Glutamatergic neuron (in vitro differentiated cells): ENCODE measurements at regions not wholly inside any gene's neighbourhood (a gene's known extent, or its start where the extent isn't known, plus 50 kb on each side); places are given as distances from the start of the nearest gene placed in this dataset.
A peak's percentile ranks its signal among the peaks of the same experiment; 100 is the strongest.
"Not testable (repeated sequence)": the region's sequence is repeated elsewhere in the genome, so short reads cannot be mapped to it uniquely, and the experiment has no call there.

ENCODE experiments used
- DNase-seq: peaks from one replicate; pipeline ENCODE4 v3.0.0; 2022
- H3K27ac Mint-ChIP-seq: one replicate; pipeline ENCODE4 v1.8.0; 2020; ENCODE audit warnings: mild to moderate bottlenecking, mixed read lengths, inconsistent platforms; ENCODE audit not compliant: unreplicated experiment
- H3K27me3 Mint-ChIP-seq: one replicate; pipeline ENCODE4 v1.8.0; 2020; ENCODE audit warnings: mild to moderate bottlenecking, moderate library complexity, mixed read lengths, inconsistent platforms; ENCODE audit not compliant: unreplicated experiment
- H3K36me3 Mint-ChIP-seq: one replicate; pipeline ENCODE4 v1.8.0; 2020; ENCODE audit warnings: mild to moderate bottlenecking, mixed read lengths, inconsistent platforms; ENCODE audit not compliant: unreplicated experiment
- H3K4me1 Mint-ChIP-seq: one replicate; pipeline ENCODE4 v1.8.0; 2020; ENCODE audit warnings: mild to moderate bottlenecking, low read depth, mixed read lengths, inconsistent platforms; ENCODE audit not compliant: unreplicated experiment
- H3K4me3 Mint-ChIP-seq: one replicate; pipeline ENCODE4 v1.8.0; 2020; ENCODE audit warnings: mild to moderate bottlenecking, mixed read lengths, inconsistent platforms; ENCODE audit not compliant: unreplicated experiment
- H3K9me3 Mint-ChIP-seq: one replicate; pipeline ENCODE4 v1.8.0; 2020; ENCODE audit warnings: mild to moderate bottlenecking, moderate library complexity, mixed read lengths, inconsistent platforms; ENCODE audit not compliant: unreplicated experiment
- TF ChIP-seq, protein P1 (sequence below): fragments of 200-600 bp; sonication (generic); IDR thresholded peaks from one replicate; pipeline ENCODE4 v1.5.0; 2021; ENCODE audit not compliant: partially characterized antibody, unreplicated experiment

DNA sequence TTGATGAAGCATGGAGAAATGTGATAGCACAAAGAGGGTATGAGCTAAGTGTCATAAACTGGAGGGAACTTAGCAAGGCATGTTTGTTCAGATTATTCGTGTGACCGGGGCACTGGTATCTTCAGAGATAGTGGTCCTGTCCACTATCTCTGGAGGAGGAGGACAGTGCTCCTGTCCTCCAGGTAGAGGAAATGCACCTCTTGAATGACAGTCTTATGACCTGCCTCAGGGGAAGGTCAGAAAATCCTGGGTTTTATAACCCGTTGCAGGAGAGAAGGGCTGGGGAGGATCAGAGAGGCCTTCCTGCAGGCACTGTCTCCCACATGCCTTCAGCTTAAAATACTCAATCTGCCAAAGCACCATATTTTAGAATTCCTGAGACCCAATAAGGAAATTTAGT is 213.5 kb upstream of the UBL3 start:
- TF ChIP-seq, protein P1, sequence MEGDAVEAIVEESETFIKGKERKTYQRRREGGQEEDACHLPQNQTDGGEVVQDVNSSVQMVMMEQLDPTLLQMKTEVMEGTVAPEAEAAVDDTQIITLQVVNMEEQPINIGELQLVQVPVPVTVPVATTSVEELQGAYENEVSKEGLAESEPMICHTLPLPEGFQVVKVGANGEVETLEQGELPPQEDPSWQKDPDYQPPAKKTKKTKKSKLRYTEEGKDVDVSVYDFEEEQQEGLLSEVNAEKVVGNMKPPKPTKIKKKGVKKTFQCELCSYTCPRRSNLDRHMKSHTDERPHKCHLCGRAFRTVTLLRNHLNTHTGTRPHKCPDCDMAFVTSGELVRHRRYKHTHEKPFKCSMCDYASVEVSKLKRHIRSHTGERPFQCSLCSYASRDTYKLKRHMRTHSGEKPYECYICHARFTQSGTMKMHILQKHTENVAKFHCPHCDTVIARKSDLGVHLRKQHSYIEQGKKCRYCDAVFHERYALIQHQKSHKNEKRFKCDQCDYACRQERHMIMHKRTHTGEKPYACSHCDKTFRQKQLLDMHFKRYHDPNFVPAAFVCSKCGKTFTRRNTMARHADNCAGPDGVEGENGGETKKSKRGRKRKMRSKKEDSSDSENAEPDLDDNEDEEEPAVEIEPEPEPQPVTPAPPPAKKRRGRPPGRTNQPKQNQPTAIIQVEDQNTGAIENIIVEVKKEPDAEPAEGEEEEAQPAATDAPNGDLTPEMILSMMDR = no peak
- no peaks in the 10 kb centered on the region for H3K27me3 Mint-ChIP-seq
- H3K36me3 Mint-ChIP-seq = peaks cover 4% of the 10 kb centered on the region
- H3K4me1 Mint-ChIP-seq = no peaks in the 10 kb centered on the region
- H3K27ac Mint-ChIP-seq = no peak overlapping the region
- no peak for DNase-seq
- no peak overlapping the region for H3K4me3 Mint-ChIP-seq
- H3K9me3 Mint-ChIP-seq = peaks cover 2% of the 10 kb centered on the region

DNA sequence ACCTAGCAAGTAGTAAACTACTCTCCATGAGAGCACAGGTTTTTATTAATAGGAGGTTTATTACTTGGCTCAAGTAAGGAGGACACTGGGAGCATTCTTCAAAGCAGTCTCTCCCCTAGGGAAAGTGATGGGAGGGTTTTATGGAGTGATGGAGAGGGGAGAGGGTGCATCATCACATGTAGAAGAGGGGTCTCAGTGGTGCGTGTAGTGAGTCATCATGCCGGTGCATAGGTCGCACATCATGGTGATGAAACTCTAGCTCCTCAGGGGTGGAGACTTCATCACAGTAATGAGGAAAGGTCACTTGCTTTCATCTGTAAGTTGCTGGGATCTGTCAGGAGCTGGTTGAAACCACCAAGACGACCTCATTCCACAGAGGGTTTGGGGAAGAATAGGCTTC is 210.8 kb upstream of the UBL3 start:
- H3K9me3 Mint-ChIP-seq = no peaks in the 10 kb centered on the region
- H3K36me3 Mint-ChIP-seq = peaks cover 4% of the 10 kb centered on the region
- no peak overlapping the region for H3K27ac Mint-ChIP-seq
- H3K27me3 Mint-ChIP-seq = no peaks in the 10 kb centered on the region
- DNase-seq = no peak
- H3K4me3 Mint-ChIP-seq = no peak overlapping the region
- TF ChIP-seq, protein P1 = no peak
- H3K4me1 Mint-ChIP-seq = no peaks in the 10 kb centered on the region

DNA sequence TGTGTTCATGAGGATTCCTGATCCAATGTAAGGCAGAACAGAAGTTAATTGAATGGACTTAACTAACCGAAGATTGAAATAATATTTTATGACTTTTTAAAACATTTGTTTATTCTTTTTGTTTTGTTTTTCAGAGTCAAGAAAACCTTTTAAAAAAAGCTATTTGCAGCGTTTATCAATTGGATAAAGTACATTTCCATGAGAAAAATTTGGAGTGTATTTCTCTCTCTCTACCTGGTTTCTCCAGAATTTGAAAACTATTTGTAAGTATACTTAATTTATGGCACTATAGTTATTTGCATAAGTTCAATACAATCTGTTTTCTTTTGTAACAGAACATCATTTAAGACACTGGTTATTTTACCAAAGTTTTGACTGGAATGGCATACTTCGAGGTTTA is 208.0 kb upstream of the UBL3 start:
- Mint-ChIP-seq H3K27ac (no peak overlapping the region), H3K27me3 (no peaks in the 10 kb centered on the region), H3K9me3 (no peaks in the 10 kb centered on the region), H3K36me3 (peaks cover 4% of the 10 kb centered on the region), H3K4me1 (peaks cover 2% of the 10 kb centered on the region), H3K4me3 (no peak overlapping the region)
- TF ChIP-seq, protein P1 = no peak
- DNase-seq = no peak

DNA sequence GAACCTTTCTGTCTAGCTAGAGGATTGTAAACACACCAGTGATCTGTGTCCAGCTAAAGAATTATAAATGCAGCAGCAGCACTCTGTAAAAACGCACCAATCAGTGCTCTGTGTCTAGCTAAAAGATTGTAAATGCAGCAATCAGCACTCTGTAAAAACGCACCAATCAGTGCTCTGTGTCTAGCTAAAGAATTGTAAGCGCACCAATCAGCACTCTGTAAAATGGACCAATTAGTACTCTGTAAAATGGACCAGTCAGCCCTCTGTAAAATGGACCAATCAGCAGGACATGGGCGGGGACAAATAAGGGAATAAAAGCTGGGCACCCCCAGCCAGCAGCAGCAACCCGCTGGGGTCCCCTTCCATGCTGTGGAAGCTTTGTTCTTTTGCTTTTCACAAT is 204.1 kb upstream of the UBL3 start:
- H3K36me3 Mint-ChIP-seq, H3K9me3 Mint-ChIP-seq, H3K27me3 Mint-ChIP-seq, DNase-seq, H3K27ac Mint-ChIP-seq, H3K4me3 Mint-ChIP-seq: not testable (repeated sequence)
- peaks cover 10% of the 10 kb centered on the region for H3K4me1 Mint-ChIP-seq

DNA sequence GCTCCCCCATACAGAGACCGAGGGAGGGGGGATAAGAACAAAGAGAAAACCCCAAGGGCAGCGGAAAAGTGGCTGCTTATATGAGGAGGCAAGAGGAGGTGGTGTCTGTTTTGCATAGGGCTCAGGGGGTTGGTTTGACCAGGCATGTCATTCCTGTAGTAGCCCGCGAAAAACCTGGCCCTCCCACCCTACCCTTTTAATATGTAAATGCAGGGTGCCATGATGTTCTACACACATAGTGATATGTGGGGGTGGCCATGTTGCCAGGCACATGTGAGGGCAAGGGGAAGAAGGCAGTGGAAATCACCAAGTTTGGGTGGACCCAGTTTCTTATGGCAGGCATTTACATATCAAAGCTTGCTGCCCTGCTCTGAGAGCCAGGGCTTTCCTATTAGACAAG is 203.5 kb upstream of the UBL3 start:
- no peaks in the 10 kb centered on the region for H3K36me3 Mint-ChIP-seq
- no peak overlapping the region for H3K27ac Mint-ChIP-seq
- H3K4me3 Mint-ChIP-seq = no peak overlapping the region
- peaks cover 10% of the 10 kb centered on the region for H3K4me1 Mint-ChIP-seq
- H3K27me3 Mint-ChIP-seq = no peaks in the 10 kb centered on the region
- DNase-seq = no peak
- no peaks in the 10 kb centered on the region for H3K9me3 Mint-ChIP-seq
- TF ChIP-seq, protein P1 = no peak

DNA sequence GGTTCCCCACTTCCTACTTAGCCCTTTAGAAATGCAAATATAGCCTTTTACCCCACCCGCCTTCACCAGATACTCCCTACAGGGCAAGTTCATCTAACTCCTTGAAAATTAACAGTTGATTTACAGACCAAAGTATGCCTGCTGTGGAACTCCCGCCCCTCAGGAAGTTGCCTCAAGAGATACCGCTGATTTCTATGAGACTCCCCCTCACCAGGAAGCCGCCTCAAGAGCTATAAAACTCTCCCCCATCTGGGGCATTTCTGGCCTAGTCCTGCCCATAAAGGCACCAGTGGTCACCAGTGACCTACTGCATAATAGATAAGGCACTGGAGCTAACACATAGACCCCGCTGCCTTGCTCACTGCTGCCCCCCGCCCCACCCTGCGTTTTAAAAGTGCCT is 201.7 kb upstream of the UBL3 start:
- Mint-ChIP-seq H3K9me3 (no peaks in the 10 kb centered on the region), H3K27ac (peak overlapping the region; percentile 12), H3K36me3 (no peaks in the 10 kb centered on the region), H3K4me3 (peak overlapping the region; percentile 38), H3K27me3 (no peaks in the 10 kb centered on the region), H3K4me1 (peaks cover 10% of the 10 kb centered on the region)
- peak; percentile 30 for DNase-seq
- TF ChIP-seq, protein P1 = no peak
